Putamen (tissue), 1 donor: ENCODE measurements at regions not wholly inside any gene's neighbourhood (a gene's known extent, or its start where the extent isn't known, plus 50 kb on each side); places are given as distances from the start of the nearest gene placed in this dataset.
"Not testable (repeated sequence)": the region's sequence is repeated elsewhere in the genome, so short reads cannot be mapped to it uniquely, and the experiment has no call there.

Experiments
- DNase-seq: peaks from one replicate; pipeline ENCODE4 v3.0.0-alpha.2; 2016; ENCODE audit warnings: low spot score

- DNase-seq, result no peak
Measured at GRCh38 chr7:159207951-159208350, 63.3 kb upstream of the VIPR2 start.

GRCh38 chr7:159207393-159207792 lies 62.7 kb upstream of the VIPR2 start:
- DNase-seq, result no peak

GRCh38 chr7:159205833-159206232 lies 61.2 kb upstream of the VIPR2 start:
- no peak for DNase-seq

- DNase-seq, result no peak
Measured at GRCh38 chr7:159204664-159205063, 60.0 kb upstream of the VIPR2 start.

- not testable (repeated sequence) for DNase-seq
Measured at GRCh38 chr7:159203253-159203652, 58.6 kb upstream of the VIPR2 start.

GRCh38 chr7:159201722-159202330 lies 57.2 kb upstream of the VIPR2 start:
- no peak for DNase-seq

GRCh38 chr7:159200421-159200820 lies 55.8 kb upstream of the VIPR2 start:
- DNase-seq, result no peak

- no peak for DNase-seq
Measured at GRCh38 chr7:159198016-159198724, 53.5 kb upstream of the VIPR2 start.

GRCh38 chr7:159197066-159197975 lies 52.7 kb upstream of the VIPR2 start:
- DNase-seq, result no peak

GRCh38 chr7:159196584-159196983 lies 51.9 kb upstream of the VIPR2 start:
- DNase-seq, result no peak

GRCh38 chr7:159195946-159196345 lies 51.3 kb upstream of the VIPR2 start:
- DNase-seq, result no peak
